ENCODE measurements at regions not wholly inside any gene's neighbourhood (a gene's known extent, or its start where the extent isn't known, plus 50 kb on each side); places are given as distances from the start of the nearest gene placed in this dataset.

- intact Hi-C loops (cut with micrococcal nuclease): no loop called here
- no peak overlapping the region for H3K4me3 Mint-ChIP-seq (ENCODE audit: low read depth)
- no peak overlapping the region for H3K27ac Mint-ChIP-seq
- H3K4me1 Mint-ChIP-seq (ENCODE audit: low read depth): no peaks in the 10 kb centered on the region
- H3K9me3 Mint-ChIP-seq: no peaks in the 10 kb centered on the region
- no peaks in the 10 kb centered on the region for H3K36me3 Mint-ChIP-seq (ENCODE audit: low read depth)
- H3K27me3 Mint-ChIP-seq (ENCODE audit: low read depth): no peaks in the 10 kb centered on the region
- no peak for DNase-seq (ENCODE audit: low spot score)
These were observed 252.0 kb downstream of the KCNC2 start for GRCh38 chr12:74957634-74958033.

- Mint-ChIP-seq H3K4me3 (ENCODE audit: low read depth) (no peak overlapping the region), H3K27me3 (ENCODE audit: low read depth) (no peaks in the 10 kb centered on the region), H3K9me3 (no peaks in the 10 kb centered on the region), H3K4me1 (ENCODE audit: low read depth) (no peaks in the 10 kb centered on the region), H3K27ac (no peak overlapping the region), H3K36me3 (ENCODE audit: low read depth) (no peaks in the 10 kb centered on the region)
- DNase-seq (ENCODE audit: low spot score): no peak
- intact Hi-C loops (cut with micrococcal nuclease): no loop called here
These were observed 250.0 kb downstream of the KCNC2 start for GRCh38 chr12:74959657-74960056.

- DNase-seq (ENCODE audit: low spot score): no peak
- Mint-ChIP-seq H3K27me3 (ENCODE audit: low read depth) (no peaks in the 10 kb centered on the region), H3K9me3 (no peaks in the 10 kb centered on the region), H3K4me1 (ENCODE audit: low read depth) (no peaks in the 10 kb centered on the region), H3K27ac (no peak overlapping the region), H3K36me3 (ENCODE audit: low read depth) (no peaks in the 10 kb centered on the region), H3K4me3 (ENCODE audit: low read depth) (no peak overlapping the region)
- intact Hi-C loops (cut with micrococcal nuclease): no loop called here
These were observed 246.3 kb downstream of the KCNC2 start for GRCh38 chr12:74963304-74963703.

- no peaks in the 10 kb centered on the region for H3K9me3 Mint-ChIP-seq
- no peak for DNase-seq (ENCODE audit: low spot score)
- no peak overlapping the region for H3K27ac Mint-ChIP-seq
- no peaks in the 10 kb centered on the region for H3K4me1 Mint-ChIP-seq (ENCODE audit: low read depth)
- no peaks in the 10 kb centered on the region for H3K27me3 Mint-ChIP-seq (ENCODE audit: low read depth)
- H3K4me3 Mint-ChIP-seq (ENCODE audit: low read depth): no peak overlapping the region
- intact Hi-C loops (cut with micrococcal nuclease): no loop called here
- H3K36me3 Mint-ChIP-seq (ENCODE audit: low read depth): no peaks in the 10 kb centered on the region
These were observed 245.7 kb downstream of the KCNC2 start for GRCh38 chr12:74963867-74964331.

GRCh38 chr12:74964390-74964789, 245.2 kb downstream of the KCNC2 start:
- DNase-seq (ENCODE audit: low spot score): no peak
- Mint-ChIP-seq H3K9me3 (no peaks in the 10 kb centered on the region), H3K4me3 (ENCODE audit: low read depth) (no peak overlapping the region), H3K27me3 (ENCODE audit: low read depth) (no peaks in the 10 kb centered on the region), H3K4me1 (ENCODE audit: low read depth) (no peaks in the 10 kb centered on the region), H3K27ac (no peak overlapping the region), H3K36me3 (ENCODE audit: low read depth) (no peaks in the 10 kb centered on the region)
- intact Hi-C loops (cut with micrococcal nuclease): no loop called here

- Mint-ChIP-seq H3K27ac (no peak overlapping the region), H3K9me3 (no peaks in the 10 kb centered on the region), H3K4me1 (ENCODE audit: low read depth) (no peaks in the 10 kb centered on the region), H3K36me3 (ENCODE audit: low read depth) (no peaks in the 10 kb centered on the region), H3K4me3 (ENCODE audit: low read depth) (no peak overlapping the region), H3K27me3 (ENCODE audit: low read depth) (no peaks in the 10 kb centered on the region)
- DNase-seq (ENCODE audit: low spot score): no peak
- intact Hi-C loops (cut with micrococcal nuclease): no loop called here
These were observed 238.4 kb downstream of the KCNC2 start for GRCh38 chr12:74971201-74971600.

- Mint-ChIP-seq H3K4me1 (ENCODE audit: low read depth) (no peaks in the 10 kb centered on the region), H3K27ac (no peak overlapping the region), H3K4me3 (ENCODE audit: low read depth) (no peak overlapping the region), H3K27me3 (ENCODE audit: low read depth) (no peaks in the 10 kb centered on the region), H3K9me3 (no peaks in the 10 kb centered on the region), H3K36me3 (ENCODE audit: low read depth) (no peaks in the 10 kb centered on the region)
- no peak for DNase-seq (ENCODE audit: low spot score)
- intact Hi-C loops (cut with micrococcal nuclease): no loop called here
These were observed 231.7 kb downstream of the KCNC2 start for GRCh38 chr12:74977832-74978481.

- no peaks in the 10 kb centered on the region for H3K27me3 Mint-ChIP-seq (ENCODE audit: low read depth)
- H3K4me3 Mint-ChIP-seq (ENCODE audit: low read depth): no peak overlapping the region
- intact Hi-C loops (cut with micrococcal nuclease): no loop called here
- H3K9me3 Mint-ChIP-seq: no peaks in the 10 kb centered on the region
- H3K27ac Mint-ChIP-seq: no peak overlapping the region
- H3K4me1 Mint-ChIP-seq (ENCODE audit: low read depth): no peaks in the 10 kb centered on the region
- DNase-seq (ENCODE audit: low spot score): no peak
- H3K36me3 Mint-ChIP-seq (ENCODE audit: low read depth): no peaks in the 10 kb centered on the region
These were observed 229.1 kb downstream of the KCNC2 start for GRCh38 chr12:74980510-74980909.

- no peaks in the 10 kb centered on the region for H3K27me3 Mint-ChIP-seq (ENCODE audit: low read depth)
- no peaks in the 10 kb centered on the region for H3K4me1 Mint-ChIP-seq (ENCODE audit: low read depth)
- DNase-seq (ENCODE audit: low spot score): no peak
- no peak overlapping the region for H3K4me3 Mint-ChIP-seq (ENCODE audit: low read depth)
- H3K27ac Mint-ChIP-seq: no peak overlapping the region
- no peaks in the 10 kb centered on the region for H3K9me3 Mint-ChIP-seq
- intact Hi-C loops (cut with micrococcal nuclease): no loop called here
- H3K36me3 Mint-ChIP-seq (ENCODE audit: low read depth): no peaks in the 10 kb centered on the region
These were observed 228.1 kb downstream of the KCNC2 start for GRCh38 chr12:74981541-74981940.

- Mint-ChIP-seq H3K36me3 (ENCODE audit: low read depth) (no peaks in the 10 kb centered on the region), H3K4me1 (ENCODE audit: low read depth) (no peaks in the 10 kb centered on the region), H3K27me3 (ENCODE audit: low read depth) (no peaks in the 10 kb centered on the region), H3K27ac (no peak overlapping the region), H3K9me3 (no peaks in the 10 kb centered on the region), H3K4me3 (ENCODE audit: low read depth) (no peak overlapping the region)
- DNase-seq (ENCODE audit: low spot score): no peak
- intact Hi-C loops (cut with micrococcal nuclease): no loop called here
These were observed 225.7 kb downstream of the KCNC2 start for GRCh38 chr12:74983917-74984316.

- Mint-ChIP-seq H3K27me3 (ENCODE audit: low read depth) (no peaks in the 10 kb centered on the region), H3K4me3 (ENCODE audit: low read depth) (no peak overlapping the region), H3K4me1 (ENCODE audit: low read depth) (no peaks in the 10 kb centered on the region), H3K36me3 (ENCODE audit: low read depth) (no peaks in the 10 kb centered on the region), H3K9me3 (no peaks in the 10 kb centered on the region), H3K27ac (no peak overlapping the region)
- intact Hi-C loops (cut with micrococcal nuclease): no loop called here
- DNase-seq (ENCODE audit: low spot score): no peak
These were observed 225.0 kb downstream of the KCNC2 start for GRCh38 chr12:74984631-74985030.

- no peak for DNase-seq (ENCODE audit: low spot score)
- H3K36me3 Mint-ChIP-seq (ENCODE audit: low read depth): no peaks in the 10 kb centered on the region
- no peaks in the 10 kb centered on the region for H3K27me3 Mint-ChIP-seq (ENCODE audit: low read depth)
- intact Hi-C loops (cut with micrococcal nuclease): no loop called here
- H3K4me1 Mint-ChIP-seq (ENCODE audit: low read depth): no peaks in the 10 kb centered on the region
- H3K27ac Mint-ChIP-seq: no peak overlapping the region
- no peak overlapping the region for H3K4me3 Mint-ChIP-seq (ENCODE audit: low read depth)
- no peaks in the 10 kb centered on the region for H3K9me3 Mint-ChIP-seq
These were observed 224.2 kb downstream of the KCNC2 start for GRCh38 chr12:74985293-74985985.

GRCh38 chr12:74985986-74986319, 223.7 kb downstream of the KCNC2 start:
- Mint-ChIP-seq H3K27ac (no peak overlapping the region), H3K4me3 (ENCODE audit: low read depth) (no peak overlapping the region), H3K9me3 (no peaks in the 10 kb centered on the region), H3K4me1 (ENCODE audit: low read depth) (no peaks in the 10 kb centered on the region), H3K36me3 (ENCODE audit: low read depth) (no peaks in the 10 kb centered on the region), H3K27me3 (ENCODE audit: low read depth) (no peaks in the 10 kb centered on the region)
- DNase-seq (ENCODE audit: low spot score): no peak
- intact Hi-C loops (cut with micrococcal nuclease): no loop called here
